ENCODE measurements at regions not wholly inside any gene's neighbourhood (a gene's known extent, or its start where the extent isn't known, plus 50 kb on each side); places are given as distances from the start of the nearest gene placed in this dataset.
A peak's percentile ranks its signal among the peaks of the same experiment; 100 is the strongest.

DNA sequence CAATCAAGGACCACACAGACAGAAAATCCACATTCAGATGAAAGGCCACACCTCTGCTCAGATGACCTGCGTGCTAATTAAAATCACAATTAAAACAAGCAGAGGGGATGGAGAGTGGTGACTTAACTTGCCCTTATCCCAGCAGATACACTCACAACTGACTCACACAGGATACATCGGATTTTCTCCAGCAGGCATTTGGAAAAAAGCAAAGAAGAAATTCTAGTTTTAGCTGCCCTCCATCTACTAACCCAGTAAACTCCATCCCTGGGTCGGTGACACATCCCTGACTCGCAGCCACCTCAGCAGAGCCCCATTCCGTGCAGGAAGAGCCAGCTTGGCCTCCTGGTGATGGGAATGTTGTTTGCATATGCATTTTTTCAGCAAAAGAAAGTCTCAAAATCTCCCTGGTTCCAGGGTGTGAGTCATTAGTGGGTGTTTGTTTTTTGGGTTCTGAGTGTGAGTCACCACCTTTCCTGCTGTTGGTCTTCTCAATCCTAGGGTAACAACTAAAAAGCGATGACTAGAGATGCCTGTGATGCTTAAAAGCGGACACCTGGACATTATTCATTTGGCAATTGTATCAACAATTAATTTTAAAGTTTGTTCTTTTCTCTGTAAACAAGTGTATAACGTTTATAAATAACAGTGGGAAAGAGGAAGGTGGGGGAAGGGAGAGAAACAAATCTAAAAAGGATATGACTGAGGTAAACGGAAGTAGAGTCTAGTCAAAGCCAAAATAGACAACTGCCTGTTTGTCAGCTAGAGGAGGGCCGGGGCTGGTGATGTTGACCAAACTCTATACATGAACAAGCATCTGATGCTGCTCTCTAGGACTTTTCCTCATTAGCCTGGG, 49.8 kb upstream of the SLC4A7 start:
- Histone ChIP-seq H3K4me3 (ENCODE audit: low read depth, low read length) (peak overlapping the region; percentile 26; the same call in 1 of the 2 replicates), H3K36me3 (ENCODE audit: control insufficient read depth, insufficient read depth, low read length) (no peaks in the 10 kb centered on the region), H3K9ac (ENCODE audit: low read depth, low read length) (peak overlapping the region; percentile 12; the same call in 1 of the 2 replicates), H3K27ac (ENCODE audit: low read depth, low read length) (peak overlapping the region; percentile 93), H3K27me3 (ENCODE audit: control insufficient read depth, insufficient read depth, low read length) (peaks cover 4% of the 10 kb centered on the region; the same call in 1 of the 2 replicates), H3K4me1 (ENCODE audit: control insufficient read depth, insufficient read depth, low read length) (peaks cover 45% of the 10 kb centered on the region), H3K9me3 (ENCODE audit: control insufficient read depth, insufficient read depth, low read length) (no peaks in the 10 kb centered on the region)
